Breast epithelium (tissue), 4 donors: ENCODE measurements at regions not wholly inside any gene's neighbourhood (a gene's known extent, or its start where the extent isn't known, plus 50 kb on each side); places are given as distances from the start of the nearest gene placed in this dataset.

Source experiments
- DNase-seq, 2 donors: peaks; one replicate each; pipeline ENCODE4 v3.0.0-alpha.2; 2019; ENCODE audit warnings: low spot score in 2 of 2
- H3K27ac ChIP-seq, 2 donors: fragments of 200-600 bp; sonication (generic) in 1 of 2; one replicate each; pipeline ENCODE4 v1.5.1; 2016 to 2019; ENCODE audit warnings: mild to moderate bottlenecking in 1 of 2
- H3K27me3 ChIP-seq, 2 donors: fragments of 200-600 bp; sonication (generic) in 1 of 2; one replicate each; pipeline versions ENCODE4 v1.5.1 to v1.6.0; 2017 to 2019; ENCODE audit warnings: control low read depth in 1 of 2, mild to moderate bottlenecking in 1 of 2
- H3K36me3 ChIP-seq: fragments of 200-600 bp; one replicate; pipeline ENCODE4 v1.5.1; 2019
- H3K4me1 ChIP-seq, 2 donors: fragments of 200-600 bp; sonication (generic); one replicate each; pipeline ENCODE4 v1.5.1; 2016 to 2019; ENCODE audit warnings: control low read depth in 1 of 2
- H3K4me3 ChIP-seq, 3 donors: fragments of 200-600 bp; sonication (generic); 1 replicate in 2 of 3; 2 replicates in 1 of 3; pipeline ENCODE4 v1.5.1; 2016 to 2019; ENCODE audit warnings: mild to moderate bottlenecking in 3 of 3, moderate library complexity in 2 of 3
- H3K9me3 ChIP-seq, 2 donors: fragments of 200-600 bp; sonication (generic) in 1 of 2; one replicate each; pipeline ENCODE4 v1.5.1; 2016 to 2019; ENCODE audit warnings: control low read depth in 1 of 2
- POLR2A ChIP-seq: fragments of 450-650 bp; IDR thresholded peaks from one replicate; pipeline ENCODE4 v1.6.1; 2016; ENCODE audit warnings: antibody characterized with exemption, mild to moderate bottlenecking, moderate library complexity
- POLR2AphosphoS5 ChIP-seq, 3 donors: sonication (generic); formaldehyde crosslinking; IDR thresholded peaks; one replicate each; pipeline ENCODE4 v1.6.1; 2017; ENCODE audit warnings: antibody characterized with exemption in 3 of 3
- intact Hi-C: fragments of 100-400 bp; cut with DNase I; formaldehyde crosslinking; loops from one replicate; pipeline ENCODE4 v1.15.1; 2023; ENCODE audit warnings: low total_unique reads
- TF ChIP-seq, protein P1 (sequence below), 3 donors: fragments of 450-650 bp; IDR thresholded peaks; one replicate each; pipeline ENCODE4 v1.5.1; 2016 to 2017; ENCODE audit warnings: antibody characterized with exemption in 3 of 3, mild to moderate bottlenecking in 3 of 3, moderate library complexity in 3 of 3

- H3K4me3 ChIP-seq, result no peak overlapping the region
- no peak for DNase-seq
- no peaks in the 10 kb centered on the region for H3K4me1 ChIP-seq
- intact Hi-C loops, result no loop called here
- H3K9me3 ChIP-seq, result peaks cover 0 to 4% of the 10 kb centered on the region in 2 donors
- H3K27me3 ChIP-seq, result no peaks in the 10 kb centered on the region
- no peaks in the 10 kb centered on the region for H3K36me3 ChIP-seq
- TF ChIP-seq POLR2A, result no peak
- no peak for TF ChIP-seq POLR2AphosphoS5 (IDR thresholded peaks at IDR 0.05)
- TF ChIP-seq, protein P1, sequence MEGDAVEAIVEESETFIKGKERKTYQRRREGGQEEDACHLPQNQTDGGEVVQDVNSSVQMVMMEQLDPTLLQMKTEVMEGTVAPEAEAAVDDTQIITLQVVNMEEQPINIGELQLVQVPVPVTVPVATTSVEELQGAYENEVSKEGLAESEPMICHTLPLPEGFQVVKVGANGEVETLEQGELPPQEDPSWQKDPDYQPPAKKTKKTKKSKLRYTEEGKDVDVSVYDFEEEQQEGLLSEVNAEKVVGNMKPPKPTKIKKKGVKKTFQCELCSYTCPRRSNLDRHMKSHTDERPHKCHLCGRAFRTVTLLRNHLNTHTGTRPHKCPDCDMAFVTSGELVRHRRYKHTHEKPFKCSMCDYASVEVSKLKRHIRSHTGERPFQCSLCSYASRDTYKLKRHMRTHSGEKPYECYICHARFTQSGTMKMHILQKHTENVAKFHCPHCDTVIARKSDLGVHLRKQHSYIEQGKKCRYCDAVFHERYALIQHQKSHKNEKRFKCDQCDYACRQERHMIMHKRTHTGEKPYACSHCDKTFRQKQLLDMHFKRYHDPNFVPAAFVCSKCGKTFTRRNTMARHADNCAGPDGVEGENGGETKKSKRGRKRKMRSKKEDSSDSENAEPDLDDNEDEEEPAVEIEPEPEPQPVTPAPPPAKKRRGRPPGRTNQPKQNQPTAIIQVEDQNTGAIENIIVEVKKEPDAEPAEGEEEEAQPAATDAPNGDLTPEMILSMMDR (IDR thresholded peaks at IDR 0.05), result no peak
- no peak overlapping the region for H3K27ac ChIP-seq
These were observed 272.7 kb upstream of the PMFBP1 start for GRCh38 chr16:72444696-72445095.

- TF ChIP-seq, protein P1 (IDR thresholded peaks at IDR 0.05), result no peak
- no peak for TF ChIP-seq POLR2AphosphoS5 (IDR thresholded peaks at IDR 0.05)
- H3K27me3 ChIP-seq, result no peaks in the 10 kb centered on the region
- DNase-seq, result no peak
- no peaks in the 10 kb centered on the region for H3K4me1 ChIP-seq
- intact Hi-C loops, result no loop called here
- H3K4me3 ChIP-seq, result no peak overlapping the region
- H3K36me3 ChIP-seq, result no peaks in the 10 kb centered on the region
- H3K27ac ChIP-seq, result no peak overlapping the region
- H3K9me3 ChIP-seq, result peaks cover 0 to 4% of the 10 kb centered on the region in 2 donors
These were observed 271.9 kb upstream of the PMFBP1 start for GRCh38 chr16:72443809-72444208.

DNA sequence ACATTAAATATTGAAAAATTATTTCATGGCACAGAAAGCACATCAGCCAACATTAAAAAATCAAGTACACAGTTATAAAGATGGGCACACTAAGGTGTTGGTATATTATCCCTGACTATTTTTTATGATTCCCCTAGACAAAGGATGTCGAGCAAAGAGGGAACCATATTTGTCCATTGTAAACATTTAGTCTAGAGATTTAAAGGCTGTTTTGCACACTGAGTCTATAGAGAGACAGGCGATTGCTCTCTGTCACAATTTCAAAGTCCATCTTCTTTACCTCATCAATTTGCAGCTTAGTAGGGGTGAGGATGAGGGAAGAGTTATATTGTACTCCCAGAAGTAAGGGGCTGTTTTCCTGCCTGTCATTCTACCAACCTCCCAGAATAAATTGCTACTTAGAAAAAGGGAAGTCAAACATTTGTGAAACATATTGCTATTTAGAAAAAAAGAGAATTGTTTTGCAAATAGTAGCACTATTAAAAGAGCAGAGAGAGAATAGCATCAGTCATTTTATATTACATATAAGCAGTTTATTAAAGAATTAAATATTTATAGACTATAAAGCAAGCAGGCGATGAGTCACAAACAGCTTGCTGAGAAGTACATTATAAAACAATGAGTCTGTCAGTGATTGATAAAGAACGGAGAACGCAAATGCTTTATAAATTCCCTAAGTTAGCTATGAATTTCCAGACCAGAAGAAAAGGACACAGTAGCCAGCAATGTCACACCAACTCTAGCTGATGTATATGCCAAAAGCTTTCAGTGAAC, 270.6 kb upstream of the PMFBP1 start:
- Histone ChIP-seq H3K36me3 (no peaks in the 10 kb centered on the region), H3K27me3 (no peaks in the 10 kb centered on the region), H3K4me3 (no peak overlapping the region), H3K4me1 (no peaks in the 10 kb centered on the region), H3K27ac (no peak overlapping the region), H3K9me3 (peaks cover 0 to 4% of the 10 kb centered on the region in 2 donors)
- intact Hi-C loops, result no loop called here
- TF ChIP-seq POLR2A, result no peak
- DNase-seq, result no peak

- H3K4me3 ChIP-seq, result no peak overlapping the region
- H3K4me1 ChIP-seq, result no peaks in the 10 kb centered on the region
- no peak for TF ChIP-seq POLR2AphosphoS5 (IDR thresholded peaks at IDR 0.05)
- intact Hi-C loops, result no loop called here
- H3K36me3 ChIP-seq, result no peaks in the 10 kb centered on the region
- DNase-seq, result no peak
- peaks cover 0 to 26% of the 10 kb centered on the region in 2 donors for H3K9me3 ChIP-seq
- H3K27ac ChIP-seq, result no peak overlapping the region
- H3K27me3 ChIP-seq, result no peaks in the 10 kb centered on the region
These were observed 265.9 kb upstream of the PMFBP1 start for GRCh38 chr16:72437891-72438290.

DNA sequence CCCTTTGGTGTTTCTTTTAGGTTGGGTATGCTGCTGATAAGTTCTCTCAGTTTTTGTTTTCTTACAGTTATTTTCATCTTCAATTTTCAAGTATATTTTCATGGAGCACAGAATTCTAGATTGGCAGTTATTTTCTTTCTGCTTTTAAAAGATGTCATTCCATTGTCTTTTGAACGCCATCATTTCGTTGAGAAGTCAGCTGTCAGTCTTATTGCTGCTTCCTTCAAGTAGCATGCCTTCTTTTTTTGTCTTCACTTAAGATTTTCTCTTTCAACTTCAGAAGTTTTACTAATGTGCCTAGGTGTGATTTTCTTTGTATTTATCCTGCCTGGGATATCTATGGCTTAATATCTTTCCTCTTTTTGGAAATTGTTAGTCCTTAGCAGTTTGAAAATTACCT, 262.2 kb upstream of the PMFBP1 start:
- Histone ChIP-seq H3K4me3 (no peak overlapping the region), H3K9me3 (peaks cover 0 to 26% of the 10 kb centered on the region in 2 donors), H3K4me1 (no peaks in the 10 kb centered on the region), H3K27me3 (no peaks in the 10 kb centered on the region), H3K36me3 (no peaks in the 10 kb centered on the region), H3K27ac (no peak overlapping the region)
- TF ChIP-seq, protein P1 (IDR thresholded peaks at IDR 0.05), result no peak
- no peak for TF ChIP-seq POLR2A
- TF ChIP-seq POLR2AphosphoS5 (IDR thresholded peaks at IDR 0.05), result no peak
- no peak for DNase-seq
- intact Hi-C loops, result no loop called here

GRCh38 chr16:72430121-72430520, 258.2 kb upstream of the PMFBP1 start:
- H3K4me1 ChIP-seq, result no peaks in the 10 kb centered on the region
- TF ChIP-seq POLR2AphosphoS5 (IDR thresholded peaks at IDR 0.05) (no peak), POLR2A (no peak)
- TF ChIP-seq, protein P1 (IDR thresholded peaks at IDR 0.05), result no peak
- intact Hi-C loops, result no loop called here

More at GRCh38 chr16:72430121-72430520, 258.2 kb upstream of the PMFBP1 start:
- Histone ChIP-seq H3K27ac (no peak overlapping the region), H3K36me3 (no peaks in the 10 kb centered on the region), H3K27me3 (no peaks in the 10 kb centered on the region), H3K9me3 (peaks cover 0 to 18% of the 10 kb centered on the region in 2 donors), H3K4me3 (no peak overlapping the region)
- no peak for DNase-seq
